NCI-H187 (cell line): ENCODE measurements at regions not wholly inside any gene's neighbourhood (a gene's known extent, or its start where the extent isn't known, plus 50 kb on each side); places are given as distances from the start of the nearest gene placed in this dataset.
"Not testable (repeated sequence)": the region's sequence is repeated elsewhere in the genome, so short reads cannot be mapped to it uniquely, and the experiment has no call there.

Experiments
- DNase-seq, 2 experiments: peaks; one replicate each; lab custom pipeline; 2025; lab: John Stamatoyannopoulos, UW

DNA sequence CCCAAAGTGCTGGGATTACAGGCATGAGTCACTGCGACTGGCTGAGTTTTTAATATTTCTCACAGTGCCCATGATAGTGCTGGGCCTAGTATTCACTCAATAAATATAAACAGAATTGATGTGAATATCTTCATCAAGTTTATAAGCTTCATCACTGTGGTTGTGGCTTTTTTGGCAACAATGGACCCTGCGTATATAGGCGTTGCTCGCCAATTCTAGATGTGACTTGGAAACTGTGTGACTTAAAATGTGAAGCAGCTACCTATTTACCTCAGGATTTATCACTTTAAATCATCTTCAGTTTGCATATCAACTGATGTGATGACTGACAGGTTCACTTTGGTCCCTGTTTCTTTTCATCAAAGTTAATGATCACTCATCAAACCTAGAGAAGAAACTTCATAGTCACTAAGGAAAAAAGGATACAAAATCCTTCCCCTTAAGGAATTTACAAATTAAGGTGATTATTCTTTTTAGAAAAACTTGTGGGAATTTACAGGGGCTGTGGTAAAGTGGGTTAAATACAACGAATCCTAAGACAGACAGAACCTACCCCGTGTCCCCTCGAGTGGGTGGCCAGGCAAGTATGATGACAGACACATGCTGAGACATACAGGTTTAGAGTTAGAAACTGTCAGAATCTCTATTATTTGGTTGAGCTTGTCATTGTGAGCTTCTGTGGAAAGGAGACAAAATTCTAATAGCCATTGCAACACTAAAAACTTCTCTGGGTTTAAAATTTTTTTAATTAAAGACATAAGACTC, 101.3 kb downstream of the AKAP11 start:
- DNase-seq: no peak

DNA sequence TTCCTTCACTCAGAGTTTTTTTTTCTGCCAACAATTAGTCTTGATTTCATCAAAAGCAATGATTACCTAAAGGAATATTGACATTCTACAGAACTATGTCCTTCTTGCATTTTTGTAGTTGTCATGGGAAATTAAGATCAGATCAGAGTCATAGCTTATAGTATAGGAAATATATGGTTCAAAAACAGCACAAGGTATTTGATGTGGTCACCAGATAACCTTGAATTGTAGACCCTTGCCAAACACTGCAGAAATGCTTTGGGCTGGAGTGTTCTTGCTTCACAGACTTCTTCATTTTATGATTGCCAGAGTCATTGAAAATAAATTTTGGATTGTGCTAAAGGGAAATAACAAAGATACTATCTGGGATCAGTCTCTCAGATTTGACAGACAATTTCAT, 103.7 kb downstream of the AKAP11 start:
- DNase-seq: no peak

DNA sequence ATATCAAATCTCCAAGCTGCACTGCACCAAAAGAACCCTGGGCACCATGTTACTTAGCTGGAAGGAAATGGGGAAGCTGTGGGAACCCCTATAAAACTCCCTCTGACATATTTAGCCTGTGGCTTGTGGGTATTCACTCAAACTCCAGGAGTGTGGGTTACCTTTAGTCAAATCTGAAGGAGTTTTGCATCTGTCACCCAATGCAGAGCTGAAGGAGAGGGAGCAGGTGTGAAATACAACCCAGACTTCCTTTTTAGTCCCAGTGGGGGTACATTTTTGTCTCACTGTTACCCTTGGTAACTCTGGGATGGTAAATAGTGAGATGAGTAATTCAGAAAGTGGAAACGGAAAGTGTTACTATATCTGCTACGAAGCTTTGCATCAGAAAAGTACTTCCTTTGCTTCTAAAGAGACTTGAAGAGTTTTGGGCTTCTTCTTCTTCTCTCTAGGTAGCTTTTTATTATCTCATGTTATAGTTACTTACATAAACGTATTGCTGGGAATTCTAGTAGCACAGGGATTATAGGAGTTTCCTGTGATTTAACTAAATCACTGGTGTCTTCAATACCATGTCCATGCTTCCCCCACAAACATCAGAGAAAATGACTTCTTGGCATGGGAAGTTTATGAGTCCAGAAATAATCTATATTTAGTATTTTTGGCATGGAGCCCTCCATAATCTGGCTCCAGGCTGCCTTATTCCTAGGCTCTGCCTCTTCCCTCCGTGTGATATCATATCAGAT, 105.9 kb downstream of the AKAP11 start:
- DNase-seq: no peak

DNA sequence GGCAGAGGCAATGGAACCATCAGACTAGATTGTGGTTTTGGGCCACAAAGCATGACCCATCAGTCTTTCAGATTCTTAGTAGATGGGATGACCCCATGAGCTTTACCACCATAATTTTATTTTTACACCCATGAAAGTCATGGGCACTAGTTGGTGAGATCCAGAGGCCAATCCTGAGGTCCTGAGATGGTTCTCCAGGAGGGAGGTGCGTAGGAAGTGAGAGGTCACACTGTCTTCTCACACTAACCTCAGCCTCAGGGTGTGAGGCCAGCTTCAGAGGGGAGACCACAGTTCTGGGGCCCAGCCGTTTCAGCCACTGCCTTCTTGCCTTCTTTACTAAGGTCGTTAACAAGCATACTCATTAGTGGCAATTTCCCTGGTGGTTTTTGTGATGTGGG, 106.4 kb downstream of the AKAP11 start:
- DNase-seq: no peak

DNA sequence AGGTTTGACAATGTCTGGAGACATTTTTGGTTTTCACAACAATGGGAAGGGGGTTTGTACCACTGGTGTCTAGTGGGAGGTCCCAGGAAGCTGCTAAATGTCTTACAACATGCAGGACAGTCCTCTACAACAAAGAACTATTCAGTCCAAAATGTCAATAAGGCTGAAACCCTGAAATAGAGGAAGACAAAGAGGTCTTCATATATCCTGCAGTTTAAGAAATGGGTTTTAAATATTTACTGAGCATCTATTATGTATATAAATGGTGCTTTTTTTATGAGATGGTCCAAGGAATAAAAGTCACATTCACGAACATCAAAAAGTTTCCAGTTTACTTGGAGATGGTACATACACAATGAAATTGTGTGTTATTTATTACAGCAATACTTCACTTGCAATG, 107.3 kb downstream of the AKAP11 start:
- DNase-seq: no peak

GRCh38 chr13:42380420-42381164, 108.6 kb downstream of the AKAP11 start:
- no peak for DNase-seq

DNA sequence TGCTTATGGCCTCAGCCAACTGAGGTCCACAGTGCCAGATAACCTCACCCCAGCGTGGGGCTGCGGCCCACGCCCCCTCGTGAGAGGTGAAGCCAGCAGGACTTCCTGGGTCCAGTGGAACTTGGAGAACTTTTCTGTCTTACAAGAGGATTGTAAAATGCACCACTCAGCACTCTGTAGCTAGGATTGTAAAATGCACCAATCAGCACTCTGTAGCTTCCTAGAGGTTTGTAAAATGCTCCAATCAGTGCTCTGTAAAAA, 109.1 kb downstream of the AKAP11 start:
- no peak for DNase-seq

DNA sequence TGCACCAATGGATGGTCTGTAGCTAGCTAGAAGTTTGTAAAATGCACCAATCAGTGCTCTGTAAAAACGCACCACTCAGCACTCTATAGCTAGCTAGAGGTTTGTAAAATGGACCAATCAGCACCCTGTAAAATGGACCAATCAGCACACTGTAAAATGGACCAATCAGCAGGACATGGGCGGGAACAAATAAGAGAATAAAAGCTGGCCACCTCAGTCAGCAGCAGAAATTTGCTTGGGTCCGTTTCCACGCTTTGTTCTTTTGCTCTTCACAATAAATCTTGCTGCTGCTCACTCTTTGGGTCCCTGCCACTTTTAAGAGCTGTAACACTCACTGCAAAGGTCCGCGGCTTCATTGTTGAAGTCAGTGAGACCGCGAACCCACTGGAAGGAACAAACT, 109.5 kb downstream of the AKAP11 start:
- not testable (repeated sequence) for DNase-seq

- no peak for DNase-seq
These were observed 111.1 kb downstream of the AKAP11 start for GRCh38 chr13:42383025-42383424.

- no peak for DNase-seq
These were observed 112.3 kb downstream of the AKAP11 start for GRCh38 chr13:42384265-42384664.

GRCh38 chr13:42388326-42388725, 116.4 kb downstream of the AKAP11 start:
- no peak for DNase-seq

DNA sequence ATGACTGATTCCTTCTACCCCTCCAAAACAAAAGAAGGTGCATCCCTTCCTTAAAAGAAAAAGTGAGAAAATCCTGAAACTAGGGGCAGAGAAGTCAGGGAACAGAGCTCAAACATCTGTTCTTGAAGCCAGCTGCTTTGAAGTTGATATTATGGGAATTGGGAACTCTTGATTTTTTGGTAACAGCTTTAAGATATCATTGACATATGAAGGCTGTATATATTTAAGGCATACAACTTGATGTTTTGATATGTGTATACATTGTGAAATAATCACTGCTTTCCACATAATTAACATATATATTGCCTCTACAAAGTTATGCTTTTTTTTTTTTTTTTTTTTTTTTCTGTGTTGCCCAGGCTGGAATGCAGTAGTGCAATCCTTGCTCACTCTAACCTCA, 117.1 kb downstream of the AKAP11 start:
- DNase-seq: no peak

- DNase-seq: no peak
These were observed 120.2 kb downstream of the AKAP11 start for GRCh38 chr13:42392180-42392579.

GRCh38 chr13:42392716-42393572, 121.0 kb downstream of the AKAP11 start:
- DNase-seq: no peak

GRCh38 chr13:42393573-42394360, 121.8 kb downstream of the AKAP11 start:
- no peak for DNase-seq

- no peak for DNase-seq
These were observed 122.4 kb downstream of the AKAP11 start for GRCh38 chr13:42394361-42394708.

DNA sequence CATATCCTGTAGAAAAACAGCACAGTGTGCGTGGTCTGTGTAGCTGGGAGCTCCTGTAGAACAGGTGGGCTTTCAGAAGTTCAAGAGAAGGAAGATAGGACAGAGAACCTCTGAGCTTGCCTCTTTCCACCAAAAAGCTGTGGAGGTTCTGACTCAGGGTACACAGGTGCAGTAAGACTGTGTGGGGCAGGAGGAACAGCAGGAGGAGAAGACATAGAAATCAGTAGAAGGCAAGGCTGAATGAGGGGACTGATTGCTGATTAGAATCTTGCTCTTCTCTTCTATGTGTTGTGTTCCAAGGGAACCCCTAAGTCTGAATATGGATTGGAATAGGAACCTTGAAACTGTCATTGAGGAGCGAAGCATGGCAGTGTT, 122.7 kb downstream of the AKAP11 start:
- DNase-seq: no peak

- DNase-seq: no peak
These were observed 123.3 kb downstream of the AKAP11 start for GRCh38 chr13:42395086-42395821.

GRCh38 chr13:42396501-42396900, 124.5 kb downstream of the AKAP11 start:
- DNase-seq: no peak

DNA sequence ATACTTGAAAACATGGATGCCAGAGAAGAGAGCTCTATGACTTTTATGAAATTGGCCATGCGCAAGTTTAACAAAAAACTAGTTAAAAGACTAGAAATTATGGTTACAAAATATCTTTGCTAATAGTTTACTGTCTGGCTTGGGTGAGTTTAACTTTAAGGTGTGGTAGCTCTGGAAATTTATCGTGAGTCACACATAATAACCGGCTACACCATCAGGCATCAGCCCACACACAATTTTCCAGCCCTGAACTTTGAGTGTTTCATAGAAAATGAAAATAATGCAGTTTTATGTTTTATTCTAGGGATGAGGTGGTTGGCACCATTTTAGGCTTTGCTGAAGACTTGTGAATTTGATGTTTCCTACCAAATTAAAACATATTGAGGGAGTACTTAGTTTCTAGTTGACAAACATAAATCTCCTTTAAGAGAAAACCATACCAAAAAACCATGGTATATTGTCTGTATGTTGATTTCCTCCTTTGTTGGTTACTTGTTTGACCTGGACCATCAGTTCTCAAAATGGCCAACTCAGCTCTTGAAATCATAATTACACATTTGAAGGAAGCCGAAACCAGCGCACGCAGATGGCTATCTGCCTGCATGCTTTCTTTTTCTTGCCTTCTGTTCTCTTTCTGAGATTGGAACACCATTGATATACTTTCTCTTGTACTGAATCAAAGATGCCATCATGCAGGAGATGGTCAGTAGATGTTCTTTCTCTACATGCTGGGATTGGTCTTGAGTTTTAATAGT, 125.1 kb downstream of the AKAP11 start:
- DNase-seq: no peak
